WERI-Rb-1 (cell line): ENCODE measurements at regions not wholly inside any gene's neighbourhood (a gene's known extent, or its start where the extent isn't known, plus 50 kb on each side); places are given as distances from the start of the nearest gene placed in this dataset.
"Not testable (repeated sequence)": the region's sequence is repeated elsewhere in the genome, so short reads cannot be mapped to it uniquely, and the experiment has no call there.

Experiments
- DNase-seq: peaks from one replicate; pipeline ENCODE4 v3.0.0-alpha.2; 2020
- H3K27ac ChIP-seq: fragments of 250-450 bp; sonication (Bioruptor Pico); 2 replicates; pipeline ENCODE4 v1.5.1; 2020; ENCODE audit warnings: mild to moderate bottlenecking, moderate library complexity
- H3K27me3 ChIP-seq: fragments of 250-450 bp; sonication (Bioruptor Pico); 2 replicates; pipeline ENCODE4 v1.5.1; 2021; ENCODE audit warnings: mild to moderate bottlenecking, low read depth, moderate library complexity; ENCODE audit not compliant: insufficient read depth, severe bottlenecking
- H3K36me3 ChIP-seq: fragments of 250-450 bp; sonication (Bioruptor Pico); 2 replicates; pipeline ENCODE4 v1.5.1; 2020; ENCODE audit warnings: mild to moderate bottlenecking, moderate library complexity
- H3K4me3 ChIP-seq: 2 replicates; pipeline ENCODE4 v1.5.1; 2011; ENCODE audit warnings: low read depth, mild to moderate bottlenecking, control low read depth, low read length
- H3K9me3 ChIP-seq: fragments of 250-450 bp; sonication (Bioruptor Pico); 2 replicates; pipeline ENCODE4 v1.5.1; 2021; ENCODE audit warnings: mild to moderate bottlenecking, moderate library complexity; ENCODE audit not compliant: severe bottlenecking
- CTCF ChIP-seq: IDR thresholded peaks from 2 replicates; pipeline ENCODE4 v1.5.1; 2011; ENCODE audit warnings: low read depth, mild to moderate bottlenecking, control low read depth, inconsistent platforms, low read length

GRCh38 chr2:150325656-150326314 lies 161.7 kb downstream of the RND3 start:
- H3K36me3 ChIP-seq: no peaks in the 10 kb centered on the region
- no peaks in the 10 kb centered on the region for H3K9me3 ChIP-seq
- DNase-seq: no peak
- H3K27ac ChIP-seq: no peak overlapping the region
- H3K27me3 ChIP-seq: no peaks in the 10 kb centered on the region
- TF ChIP-seq CTCF: no peak
- H3K4me3 ChIP-seq: no peak overlapping the region

- not testable (repeated sequence) for DNase-seq, H3K4me3 ChIP-seq, H3K27me3 ChIP-seq, H3K36me3 ChIP-seq, H3K9me3 ChIP-seq, H3K27ac ChIP-seq
Measured at GRCh38 chr2:150323071-150323470, 164.4 kb downstream of the RND3 start.

- TF ChIP-seq CTCF: no peak
Measured at GRCh38 chr2:150320608-150321007, 166.9 kb downstream of the RND3 start.

DNA sequence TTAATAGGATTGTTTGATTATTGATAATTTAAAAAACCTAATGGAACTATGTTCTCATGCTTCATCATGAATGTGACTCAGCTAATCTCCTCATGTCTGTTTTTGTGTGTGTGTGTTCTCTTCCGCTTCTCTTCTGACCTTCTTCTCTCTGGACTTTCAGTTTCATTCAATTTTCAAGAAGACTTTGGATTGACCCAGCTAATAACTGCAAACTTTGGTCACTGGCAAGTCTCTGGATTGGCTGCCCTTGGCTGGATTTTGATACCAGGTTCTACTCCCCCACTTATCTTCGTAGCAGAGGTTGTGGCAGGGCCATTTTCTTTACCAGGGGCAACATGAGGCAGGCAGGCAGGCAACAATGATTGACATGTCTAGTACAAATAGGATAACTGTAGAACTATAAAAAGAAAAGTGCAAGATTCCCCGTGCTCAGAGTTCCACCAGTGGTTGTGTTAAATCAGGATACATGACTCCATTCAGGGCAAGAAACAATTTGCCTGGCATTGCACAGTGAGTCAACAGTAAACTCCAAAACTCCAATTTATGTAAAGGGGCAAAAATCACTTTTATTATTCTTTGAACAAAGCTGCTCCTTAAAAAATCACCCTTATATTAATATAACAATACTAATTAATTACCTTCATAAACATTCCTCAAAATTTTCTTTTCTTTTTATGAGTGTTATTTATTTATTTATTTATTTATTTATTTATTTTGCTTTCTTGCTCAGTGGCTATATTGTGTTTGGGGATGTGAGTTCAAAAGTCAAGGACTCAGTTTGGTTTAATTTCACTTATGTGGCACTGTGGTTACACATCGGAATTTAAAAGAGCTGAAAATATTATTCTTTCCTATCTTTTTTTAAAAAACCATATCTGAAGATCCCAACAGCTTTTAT lies 167.6 kb downstream of the RND3 start:
- no peak for DNase-seq
- Histone ChIP-seq H3K36me3 (no peaks in the 10 kb centered on the region), H3K27me3 (no peaks in the 10 kb centered on the region), H3K27ac (no peak overlapping the region), H3K9me3 (no peaks in the 10 kb centered on the region), H3K4me3 (no peak overlapping the region)
- TF ChIP-seq CTCF: no peak

More at GRCh38 chr2:150320608-150321007, 166.9 kb downstream of the RND3 start:
- H3K27ac ChIP-seq: no peak overlapping the region
- H3K4me3 ChIP-seq: no peak overlapping the region
- H3K9me3 ChIP-seq: no peaks in the 10 kb centered on the region
- DNase-seq: no peak
- no peaks in the 10 kb centered on the region for H3K27me3 ChIP-seq
- no peaks in the 10 kb centered on the region for H3K36me3 ChIP-seq

- no peaks in the 10 kb centered on the region for H3K36me3 ChIP-seq
- H3K9me3 ChIP-seq: no peaks in the 10 kb centered on the region
- H3K4me3 ChIP-seq: no peak overlapping the region
- H3K27me3 ChIP-seq: no peaks in the 10 kb centered on the region
- H3K27ac ChIP-seq: no peak overlapping the region
- DNase-seq: no peak
- TF ChIP-seq CTCF: no peak
Measured at GRCh38 chr2:150319085-150319484, 168.4 kb downstream of the RND3 start.

GRCh38 chr2:150312271-150312670 lies 175.2 kb downstream of the RND3 start:
- no peak for TF ChIP-seq CTCF

More at GRCh38 chr2:150312271-150312670, 175.2 kb downstream of the RND3 start:
- H3K27me3 ChIP-seq: no peaks in the 10 kb centered on the region
- no peak overlapping the region for H3K27ac ChIP-seq
- no peak overlapping the region for H3K4me3 ChIP-seq
- no peaks in the 10 kb centered on the region for H3K36me3 ChIP-seq
- no peak for DNase-seq
- H3K9me3 ChIP-seq: no peaks in the 10 kb centered on the region
